ENCODE measurements at regions not wholly inside any gene's neighbourhood (a gene's known extent, or its start where the extent isn't known, plus 50 kb on each side); places are given as distances from the start of the nearest gene placed in this dataset.

DNA sequence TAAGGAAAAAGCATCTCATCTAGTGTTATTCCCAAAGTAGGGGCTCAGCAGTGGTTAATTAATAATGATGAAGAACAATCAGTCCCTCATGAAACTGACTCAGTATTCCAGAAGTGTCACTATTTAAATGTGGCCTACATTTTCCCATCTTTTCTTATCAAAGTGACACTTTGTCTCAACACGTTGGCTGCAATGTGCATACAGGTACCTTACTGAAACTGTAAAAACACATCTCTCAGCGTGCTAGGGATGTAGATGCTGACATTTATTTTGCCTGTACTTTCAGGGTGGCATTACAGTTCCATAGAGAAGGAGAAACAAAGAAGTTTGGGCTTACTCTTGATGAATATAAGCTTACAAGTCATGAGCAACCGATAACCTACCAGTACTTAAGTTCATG lies 58.3 kb upstream of the FAT3 start:
- TF ChIP-seq, protein P1, sequence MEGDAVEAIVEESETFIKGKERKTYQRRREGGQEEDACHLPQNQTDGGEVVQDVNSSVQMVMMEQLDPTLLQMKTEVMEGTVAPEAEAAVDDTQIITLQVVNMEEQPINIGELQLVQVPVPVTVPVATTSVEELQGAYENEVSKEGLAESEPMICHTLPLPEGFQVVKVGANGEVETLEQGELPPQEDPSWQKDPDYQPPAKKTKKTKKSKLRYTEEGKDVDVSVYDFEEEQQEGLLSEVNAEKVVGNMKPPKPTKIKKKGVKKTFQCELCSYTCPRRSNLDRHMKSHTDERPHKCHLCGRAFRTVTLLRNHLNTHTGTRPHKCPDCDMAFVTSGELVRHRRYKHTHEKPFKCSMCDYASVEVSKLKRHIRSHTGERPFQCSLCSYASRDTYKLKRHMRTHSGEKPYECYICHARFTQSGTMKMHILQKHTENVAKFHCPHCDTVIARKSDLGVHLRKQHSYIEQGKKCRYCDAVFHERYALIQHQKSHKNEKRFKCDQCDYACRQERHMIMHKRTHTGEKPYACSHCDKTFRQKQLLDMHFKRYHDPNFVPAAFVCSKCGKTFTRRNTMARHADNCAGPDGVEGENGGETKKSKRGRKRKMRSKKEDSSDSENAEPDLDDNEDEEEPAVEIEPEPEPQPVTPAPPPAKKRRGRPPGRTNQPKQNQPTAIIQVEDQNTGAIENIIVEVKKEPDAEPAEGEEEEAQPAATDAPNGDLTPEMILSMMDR (IDR thresholded peaks at IDR 0.05; ENCODE audit: insufficient read depth, low read length): no peak
- no peak for TF ChIP-seq SPI1 (IDR thresholded peaks at IDR 0.05; ENCODE audit: borderline replicate concordance, low read depth)
- no peak for TF ChIP-seq POLR2AphosphoS5 (IDR thresholded peaks at IDR 0.05; ENCODE audit: low read depth)
- no peak for TF ChIP-seq GABPA (IDR thresholded peaks at IDR 0.05; ENCODE audit: low read depth)
- TF ChIP-seq REST (IDR thresholded peaks at IDR 0.05; ENCODE audit: insufficient replicate concordance, low read depth): no peak
